Fibroblast of skin of left quadriceps (primary cell): ENCODE measurements at regions not wholly inside any gene's neighbourhood (a gene's known extent, or its start where the extent isn't known, plus 50 kb on each side); places are given as distances from the start of the nearest gene placed in this dataset.

Experiments
- DNase-seq, 2 experiments: peaks; one replicate each; pipeline ENCODE4 v3.0.0-alpha.2; 2013; ENCODE audit warnings: low read depth in 2 of 2

- no peak for DNase-seq
Measured at GRCh38 chr3:146839727-146840375, 234.7 kb upstream of the PLSCR5 start.

GRCh38 chr3:146838221-146838620 lies 233.1 kb upstream of the PLSCR5 start:
- DNase-seq, result no peak

- DNase-seq, result no peak
Measured at GRCh38 chr3:146834917-146835316, 229.8 kb upstream of the PLSCR5 start.

- no peak for DNase-seq
Measured at GRCh38 chr3:146832857-146833458, 227.8 kb upstream of the PLSCR5 start.

- no peak for DNase-seq
Measured at GRCh38 chr3:146831659-146832058, 226.5 kb upstream of the PLSCR5 start.

- DNase-seq, result no peak
Measured at GRCh38 chr3:146830231-146830630, 225.1 kb upstream of the PLSCR5 start.

- DNase-seq, result no peak
Measured at GRCh38 chr3:146827836-146828235, 222.7 kb upstream of the PLSCR5 start.

- DNase-seq, result no peak
Measured at GRCh38 chr3:146823622-146824021, 218.5 kb upstream of the PLSCR5 start.

GRCh38 chr3:146818866-146819265 lies 213.7 kb upstream of the PLSCR5 start:
- no peak for DNase-seq

GRCh38 chr3:146818301-146818700 lies 213.2 kb upstream of the PLSCR5 start:
- DNase-seq, result no peak

GRCh38 chr3:146817704-146818103 lies 212.6 kb upstream of the PLSCR5 start:
- DNase-seq, result peak; percentile 61

GRCh38 chr3:146814601-146815315 lies 209.6 kb upstream of the PLSCR5 start:
- peak; percentile 71 to 72 for DNase-seq

GRCh38 chr3:146813496-146813895 lies 208.3 kb upstream of the PLSCR5 start:
- no peak for DNase-seq

GRCh38 chr3:146803745-146804144 lies 198.6 kb upstream of the PLSCR5 start:
- DNase-seq, result peak; percentile 94 to 95

- no peak for DNase-seq
Measured at GRCh38 chr3:146801492-146801891, 196.3 kb upstream of the PLSCR5 start.

- no peak for DNase-seq
Measured at GRCh38 chr3:146800484-146800883, 195.3 kb upstream of the PLSCR5 start.

GRCh38 chr3:146796078-146796477 lies 190.9 kb upstream of the PLSCR5 start:
- DNase-seq, result no peak

GRCh38 chr3:146783446-146783845 lies 178.3 kb upstream of the PLSCR5 start:
- DNase-seq, result no peak

GRCh38 chr3:146781606-146782005 lies 176.5 kb upstream of the PLSCR5 start:
- no peak for DNase-seq

- DNase-seq, result no peak
Measured at GRCh38 chr3:146781059-146781458, 175.9 kb upstream of the PLSCR5 start.

GRCh38 chr3:146780251-146780650 lies 175.1 kb upstream of the PLSCR5 start:
- no peak for DNase-seq

GRCh38 chr3:146777941-146778340 lies 172.8 kb upstream of the PLSCR5 start:
- DNase-seq, result no peak

- DNase-seq, result no peak
Measured at GRCh38 chr3:146772211-146772743, 167.1 kb upstream of the PLSCR5 start.
